ENCODE measurements at regions not wholly inside any gene's neighbourhood (a gene's known extent, or its start where the extent isn't known, plus 50 kb on each side); places are given as distances from the start of the nearest gene placed in this dataset.

DNA sequence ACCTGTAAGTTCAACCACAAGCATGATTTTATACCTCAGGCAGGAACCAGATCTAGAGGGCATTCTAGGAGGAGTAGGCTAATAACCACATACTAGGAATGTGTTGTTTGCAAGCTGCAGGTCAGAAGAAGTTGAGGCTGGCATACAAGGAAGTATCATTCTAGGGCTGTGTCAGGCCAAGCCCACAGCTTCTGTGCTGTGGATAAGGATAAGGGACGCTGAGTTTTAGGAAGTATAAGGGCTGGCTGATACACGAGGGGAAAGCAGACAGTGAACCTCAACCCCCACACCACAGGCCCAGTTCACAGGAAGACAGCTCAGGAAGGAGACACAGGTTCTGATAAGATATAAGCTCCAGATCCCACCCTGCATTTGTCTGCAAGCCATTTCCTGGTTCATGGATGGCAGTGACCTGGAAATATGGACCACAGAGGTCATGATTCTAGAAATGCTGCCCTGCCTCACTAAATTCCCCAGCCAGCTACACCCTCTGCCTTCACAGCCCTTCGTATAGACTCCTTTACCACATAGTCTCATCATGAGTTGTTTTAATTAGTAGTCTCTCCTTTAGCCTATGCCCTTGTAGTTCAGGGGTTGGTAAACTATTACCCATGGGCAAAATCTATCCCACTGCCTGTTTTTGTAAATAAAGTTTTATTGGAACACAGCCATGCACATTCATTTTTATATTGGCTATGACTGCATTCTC lies 260.7 kb downstream of the OPA1 start:
- H3K27ac ChIP-seq (ENCODE audit: low read length) = no peak overlapping the region
- no peak overlapping the region for H3K4me2 ChIP-seq (ENCODE audit: low read length)
- no peak overlapping the region for H3K9ac ChIP-seq (ENCODE audit: low read length)
- no peak overlapping the region for H3K4me3 ChIP-seq (ENCODE audit: low read length)
- TF ChIP-seq, protein P1, sequence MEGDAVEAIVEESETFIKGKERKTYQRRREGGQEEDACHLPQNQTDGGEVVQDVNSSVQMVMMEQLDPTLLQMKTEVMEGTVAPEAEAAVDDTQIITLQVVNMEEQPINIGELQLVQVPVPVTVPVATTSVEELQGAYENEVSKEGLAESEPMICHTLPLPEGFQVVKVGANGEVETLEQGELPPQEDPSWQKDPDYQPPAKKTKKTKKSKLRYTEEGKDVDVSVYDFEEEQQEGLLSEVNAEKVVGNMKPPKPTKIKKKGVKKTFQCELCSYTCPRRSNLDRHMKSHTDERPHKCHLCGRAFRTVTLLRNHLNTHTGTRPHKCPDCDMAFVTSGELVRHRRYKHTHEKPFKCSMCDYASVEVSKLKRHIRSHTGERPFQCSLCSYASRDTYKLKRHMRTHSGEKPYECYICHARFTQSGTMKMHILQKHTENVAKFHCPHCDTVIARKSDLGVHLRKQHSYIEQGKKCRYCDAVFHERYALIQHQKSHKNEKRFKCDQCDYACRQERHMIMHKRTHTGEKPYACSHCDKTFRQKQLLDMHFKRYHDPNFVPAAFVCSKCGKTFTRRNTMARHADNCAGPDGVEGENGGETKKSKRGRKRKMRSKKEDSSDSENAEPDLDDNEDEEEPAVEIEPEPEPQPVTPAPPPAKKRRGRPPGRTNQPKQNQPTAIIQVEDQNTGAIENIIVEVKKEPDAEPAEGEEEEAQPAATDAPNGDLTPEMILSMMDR (IDR thresholded peaks at IDR 0.05; ENCODE audit: poor library complexity, severe bottlenecking) = no peak
- TF ChIP-seq POLR2AphosphoS5 (IDR thresholded peaks at IDR 0.05) = no peak
- no peak for TF ChIP-seq RAD21 (conservative IDR thresholded peaks at IDR 0.05)
- TF ChIP-seq EP300 (conservative IDR thresholded peaks at IDR 0.05; ENCODE audit: poor library complexity, severe bottlenecking) = no peak
- TF ChIP-seq TAF1 (IDR thresholded peaks at IDR 0.05; ENCODE audit: low read depth) = no peak
- TF ChIP-seq MXI1 (conservative IDR thresholded peaks at IDR 0.05; ENCODE audit: poor library complexity, severe bottlenecking) = no peak
- TF ChIP-seq EZH2 (IDR thresholded peaks at IDR 0.05; ENCODE audit: borderline replicate concordance, insufficient read depth, low read length, poor library complexity, severe bottlenecking) = no peak
- no peak for TF ChIP-seq SMC3 (conservative IDR thresholded peaks at IDR 0.05; ENCODE audit: poor library complexity)
- TF ChIP-seq, protein P2, sequence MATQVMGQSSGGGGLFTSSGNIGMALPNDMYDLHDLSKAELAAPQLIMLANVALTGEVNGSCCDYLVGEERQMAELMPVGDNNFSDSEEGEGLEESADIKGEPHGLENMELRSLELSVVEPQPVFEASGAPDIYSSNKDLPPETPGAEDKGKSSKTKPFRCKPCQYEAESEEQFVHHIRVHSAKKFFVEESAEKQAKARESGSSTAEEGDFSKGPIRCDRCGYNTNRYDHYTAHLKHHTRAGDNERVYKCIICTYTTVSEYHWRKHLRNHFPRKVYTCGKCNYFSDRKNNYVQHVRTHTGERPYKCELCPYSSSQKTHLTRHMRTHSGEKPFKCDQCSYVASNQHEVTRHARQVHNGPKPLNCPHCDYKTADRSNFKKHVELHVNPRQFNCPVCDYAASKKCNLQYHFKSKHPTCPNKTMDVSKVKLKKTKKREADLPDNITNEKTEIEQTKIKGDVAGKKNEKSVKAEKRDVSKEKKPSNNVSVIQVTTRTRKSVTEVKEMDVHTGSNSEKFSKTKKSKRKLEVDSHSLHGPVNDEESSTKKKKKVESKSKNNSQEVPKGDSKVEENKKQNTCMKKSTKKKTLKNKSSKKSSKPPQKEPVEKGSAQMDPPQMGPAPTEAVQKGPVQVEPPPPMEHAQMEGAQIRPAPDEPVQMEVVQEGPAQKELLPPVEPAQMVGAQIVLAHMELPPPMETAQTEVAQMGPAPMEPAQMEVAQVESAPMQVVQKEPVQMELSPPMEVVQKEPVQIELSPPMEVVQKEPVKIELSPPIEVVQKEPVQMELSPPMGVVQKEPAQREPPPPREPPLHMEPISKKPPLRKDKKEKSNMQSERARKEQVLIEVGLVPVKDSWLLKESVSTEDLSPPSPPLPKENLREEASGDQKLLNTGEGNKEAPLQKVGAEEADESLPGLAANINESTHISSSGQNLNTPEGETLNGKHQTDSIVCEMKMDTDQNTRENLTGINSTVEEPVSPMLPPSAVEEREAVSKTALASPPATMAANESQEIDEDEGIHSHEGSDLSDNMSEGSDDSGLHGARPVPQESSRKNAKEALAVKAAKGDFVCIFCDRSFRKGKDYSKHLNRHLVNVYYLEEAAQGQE (IDR thresholded peaks at IDR 0.05; ENCODE audit: borderline replicate concordance) = no peak
- H3K79me2 ChIP-seq (replicated peaks; ENCODE audit: insufficient read depth, low read length) = no peaks in the 10 kb centered on the region
- H4K20me1 ChIP-seq (ENCODE audit: insufficient read depth) = no peaks in the 10 kb centered on the region
- no peaks in the 10 kb centered on the region for H3K9me3 ChIP-seq (ENCODE audit: low read length)
- H3F3A ChIP-seq (ENCODE audit: insufficient read depth, low read length, poor library complexity, severe bottlenecking) = no peaks in the 10 kb centered on the region
- H2AFZ ChIP-seq (ENCODE audit: low read depth, low read length) = no peak overlapping the region
- H3K9me2 ChIP-seq (ENCODE audit: insufficient read depth, low read length) = no peaks in the 10 kb centered on the region
- H3K36me3 ChIP-seq (ENCODE audit: insufficient read depth, low read length) = no peaks in the 10 kb centered on the region
- no peaks in the 10 kb centered on the region for H3K27me3 ChIP-seq (ENCODE audit: insufficient read depth, low read depth, low read length)

GRCh38 chr3:193857996-193858395 lies 265.0 kb downstream of the OPA1 start:
- no peak overlapping the region for H2AFZ ChIP-seq (ENCODE audit: low read depth, low read length)
- H4K20me1 ChIP-seq (ENCODE audit: insufficient read depth) = no peaks in the 10 kb centered on the region
- no peaks in the 10 kb centered on the region for H3K9me3 ChIP-seq (ENCODE audit: low read length)
- H3K27me3 ChIP-seq (ENCODE audit: insufficient read depth, low read depth, low read length) = no peaks in the 10 kb centered on the region
- no peaks in the 10 kb centered on the region for H3K36me3 ChIP-seq (ENCODE audit: insufficient read depth, low read length)
- no peak overlapping the region for H3K27ac ChIP-seq (ENCODE audit: low read length)
- H3K79me2 ChIP-seq (replicated peaks; ENCODE audit: insufficient read depth, low read length) = no peaks in the 10 kb centered on the region
- no peaks in the 10 kb centered on the region for H3K9me2 ChIP-seq (ENCODE audit: insufficient read depth, low read length)
- no peak overlapping the region for H3K4me3 ChIP-seq (ENCODE audit: low read length)
- TF ChIP-seq TAF1 (IDR thresholded peaks at IDR 0.05; ENCODE audit: low read depth) (no peak), POLR2AphosphoS5 (IDR thresholded peaks at IDR 0.05) (no peak), MXI1 (conservative IDR thresholded peaks at IDR 0.05; ENCODE audit: poor library complexity, severe bottlenecking) (no peak), SMC3 (conservative IDR thresholded peaks at IDR 0.05; ENCODE audit: poor library complexity) (no peak), EP300 (conservative IDR thresholded peaks at IDR 0.05; ENCODE audit: poor library complexity, severe bottlenecking) (no peak), EZH2 (IDR thresholded peaks at IDR 0.05; ENCODE audit: borderline replicate concordance, insufficient read depth, low read length, poor library complexity, severe bottlenecking) (no peak), RAD21 (conservative IDR thresholded peaks at IDR 0.05) (no peak)
- TF ChIP-seq, protein P2 (IDR thresholded peaks at IDR 0.05; ENCODE audit: borderline replicate concordance) = no peak
- TF ChIP-seq, protein P1 (IDR thresholded peaks at IDR 0.05; ENCODE audit: poor library complexity, severe bottlenecking) = no peak
- no peaks in the 10 kb centered on the region for H3F3A ChIP-seq (ENCODE audit: insufficient read depth, low read length, poor library complexity, severe bottlenecking)
- H3K4me2 ChIP-seq (ENCODE audit: low read length) = no peak overlapping the region
- H3K9ac ChIP-seq (ENCODE audit: low read length) = no peak overlapping the region

Measured in neural cell (in vitro differentiated cells).